GM10248 (cell line): ENCODE measurements at regions not wholly inside any gene's neighbourhood (a gene's known extent, or its start where the extent isn't known, plus 50 kb on each side); places are given as distances from the start of the nearest gene placed in this dataset.
"Not testable (repeated sequence)": the region's sequence is repeated elsewhere in the genome, so short reads cannot be mapped to it uniquely, and the experiment has no call there.

Experiments
- CTCF ChIA-PET: fragments of 300-600 bp; sonication (Branson Sonifier 250); formaldehyde crosslinking; extraction: SDS; loops from one replicate; lab custom pipeline; 2021; ENCODE audit warnings: antibody characterized with exemption; lab: Yijun Ruan, JAX
- POLR2A ChIA-PET: fragments of 350-650 bp; sonication (Branson Sonifier 250); formaldehyde crosslinking; extraction: SDS; loops from one replicate; lab custom pipeline; 2020; ENCODE audit warnings: antibody characterized with exemption; lab: Yijun Ruan, JAX
- DNase-seq: peaks from one replicate; pipeline ENCODE4 v3.0.0; 2012; ENCODE audit errors: extremely low spot score
- TF ChIP-seq, protein P1 (sequence below): IDR thresholded peaks from 2 replicates; pipeline ENCODE4 v1.5.1; 2012; ENCODE audit warnings: mild to moderate bottlenecking, low read depth; ENCODE audit errors: extremely low read depth, missing control alignments, control extremely low read depth

DNA sequence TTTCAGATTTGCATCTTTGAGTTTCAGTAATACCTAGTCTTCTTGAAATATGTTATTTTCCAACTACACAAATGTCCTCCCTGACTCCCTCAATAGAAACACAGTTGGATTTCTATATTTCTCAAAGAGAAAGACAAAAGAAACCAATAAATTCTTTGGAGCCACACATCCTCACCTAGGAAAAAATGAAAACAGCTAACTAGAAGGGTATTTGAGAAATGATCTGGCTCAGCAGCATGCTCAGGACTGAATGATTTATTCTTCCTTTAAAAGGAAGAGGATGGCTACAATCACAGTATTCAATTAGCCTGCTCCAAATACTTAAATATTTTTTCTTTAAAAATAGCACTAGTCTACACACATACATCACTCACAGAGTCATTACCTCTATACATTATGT lies 196.4 kb upstream of the TENT5A start:
- ChIA-PET POLR2A (no interaction called here), CTCF (interaction anchor here (0.7 to 2.3 kb wide), 5 partner anchors 10 to 92 kb away, joined by 3 to 6 read pairs (median 3); no protein-coding TSS in a partner anchor)
- TF ChIP-seq, protein P1, sequence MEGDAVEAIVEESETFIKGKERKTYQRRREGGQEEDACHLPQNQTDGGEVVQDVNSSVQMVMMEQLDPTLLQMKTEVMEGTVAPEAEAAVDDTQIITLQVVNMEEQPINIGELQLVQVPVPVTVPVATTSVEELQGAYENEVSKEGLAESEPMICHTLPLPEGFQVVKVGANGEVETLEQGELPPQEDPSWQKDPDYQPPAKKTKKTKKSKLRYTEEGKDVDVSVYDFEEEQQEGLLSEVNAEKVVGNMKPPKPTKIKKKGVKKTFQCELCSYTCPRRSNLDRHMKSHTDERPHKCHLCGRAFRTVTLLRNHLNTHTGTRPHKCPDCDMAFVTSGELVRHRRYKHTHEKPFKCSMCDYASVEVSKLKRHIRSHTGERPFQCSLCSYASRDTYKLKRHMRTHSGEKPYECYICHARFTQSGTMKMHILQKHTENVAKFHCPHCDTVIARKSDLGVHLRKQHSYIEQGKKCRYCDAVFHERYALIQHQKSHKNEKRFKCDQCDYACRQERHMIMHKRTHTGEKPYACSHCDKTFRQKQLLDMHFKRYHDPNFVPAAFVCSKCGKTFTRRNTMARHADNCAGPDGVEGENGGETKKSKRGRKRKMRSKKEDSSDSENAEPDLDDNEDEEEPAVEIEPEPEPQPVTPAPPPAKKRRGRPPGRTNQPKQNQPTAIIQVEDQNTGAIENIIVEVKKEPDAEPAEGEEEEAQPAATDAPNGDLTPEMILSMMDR = no peak
- no peak for DNase-seq

DNA sequence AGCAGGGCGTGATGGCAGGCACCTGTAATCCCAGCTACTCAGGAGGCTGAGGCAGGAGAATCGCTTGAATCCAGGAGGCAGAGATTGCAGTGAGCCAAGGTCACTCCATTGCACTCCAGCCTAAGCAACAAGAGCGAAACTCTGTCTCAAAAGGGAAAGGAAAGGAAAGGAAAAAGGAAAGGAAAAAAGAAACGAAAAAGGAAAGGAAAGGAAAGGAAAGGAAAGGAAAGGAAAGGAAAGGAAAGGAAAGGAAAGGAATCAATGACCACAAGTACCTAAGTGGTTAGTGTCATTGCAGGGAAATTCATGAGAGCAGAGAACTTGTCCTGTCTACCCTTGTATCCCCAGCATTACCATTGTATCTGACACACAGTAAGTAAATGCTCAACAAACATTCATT lies 195.7 kb upstream of the TENT5A start:
- CTCF ChIA-PET, DNase-seq, POLR2A ChIA-PET: not testable (repeated sequence)

DNA sequence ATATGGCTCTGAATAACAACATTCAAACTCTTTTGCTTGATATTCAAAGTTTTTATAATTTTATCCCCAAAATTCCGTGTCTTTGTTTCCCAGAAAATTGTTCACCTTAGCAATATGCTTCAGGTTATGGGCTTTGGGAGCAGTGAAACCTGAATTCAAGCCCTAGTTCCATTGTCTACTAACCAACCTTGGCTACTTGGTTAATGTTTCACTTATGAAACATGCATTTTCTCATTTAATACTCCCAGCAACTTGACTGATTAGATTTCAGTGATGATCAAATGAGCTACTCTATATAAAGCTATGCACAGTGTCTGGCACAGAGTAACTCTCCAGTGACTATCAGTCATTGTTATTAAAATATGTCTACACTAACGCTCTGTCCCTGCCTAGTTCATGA lies 192.2 kb upstream of the TENT5A start:
- POLR2A ChIA-PET = no interaction called here
- CTCF ChIA-PET = interaction anchor here (1.2 kb wide), 1 partner anchor 22 kb away, joined by 4 read pairs; no protein-coding TSS in a partner anchor
- no peak for DNase-seq
- TF ChIP-seq, protein P1 = no peak

DNA sequence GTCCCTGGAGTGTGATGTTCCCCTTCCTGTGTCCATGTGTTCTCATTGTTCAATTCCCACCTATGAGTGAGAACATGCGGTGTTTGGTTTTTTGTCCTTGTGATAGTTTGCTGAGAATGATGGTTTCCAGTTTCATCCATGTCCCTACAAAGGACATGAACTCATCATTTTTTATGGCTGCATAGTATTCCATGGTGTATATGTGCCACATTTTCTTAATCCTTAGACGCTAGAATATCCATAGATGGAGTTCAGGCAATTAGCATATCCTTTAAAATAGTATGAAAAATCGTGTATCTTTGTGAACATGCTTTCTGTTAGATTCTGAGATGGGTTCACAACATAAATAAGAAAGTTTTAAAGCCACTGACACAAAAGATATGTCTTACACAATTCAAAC lies 190.4 kb upstream of the TENT5A start:
- DNase-seq, POLR2A ChIA-PET, CTCF ChIA-PET: not testable (repeated sequence)

DNA sequence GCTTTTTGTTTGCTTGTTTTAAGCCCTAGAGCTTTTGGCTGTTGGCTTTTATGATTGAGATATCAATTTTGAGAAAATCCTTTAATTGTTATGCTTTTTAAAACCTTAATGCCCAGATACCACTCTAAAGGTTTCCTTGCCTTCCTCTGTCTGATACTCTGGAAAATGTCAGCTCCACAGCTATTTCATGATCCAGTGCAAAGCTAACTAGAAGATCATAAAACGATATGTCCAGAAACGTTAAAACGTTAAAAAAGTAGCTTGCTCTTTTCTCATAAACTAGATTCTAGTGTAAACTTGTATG lies 189.5 kb upstream of the TENT5A start:
- DNase-seq = no peak
- ChIA-PET CTCF (interaction anchor here (1.2 kb wide), 1 partner anchor 8 kb away, joined by 3 read pairs; no protein-coding TSS in a partner anchor), POLR2A (no interaction called here)
- TF ChIP-seq, protein P1 = no peak

DNA sequence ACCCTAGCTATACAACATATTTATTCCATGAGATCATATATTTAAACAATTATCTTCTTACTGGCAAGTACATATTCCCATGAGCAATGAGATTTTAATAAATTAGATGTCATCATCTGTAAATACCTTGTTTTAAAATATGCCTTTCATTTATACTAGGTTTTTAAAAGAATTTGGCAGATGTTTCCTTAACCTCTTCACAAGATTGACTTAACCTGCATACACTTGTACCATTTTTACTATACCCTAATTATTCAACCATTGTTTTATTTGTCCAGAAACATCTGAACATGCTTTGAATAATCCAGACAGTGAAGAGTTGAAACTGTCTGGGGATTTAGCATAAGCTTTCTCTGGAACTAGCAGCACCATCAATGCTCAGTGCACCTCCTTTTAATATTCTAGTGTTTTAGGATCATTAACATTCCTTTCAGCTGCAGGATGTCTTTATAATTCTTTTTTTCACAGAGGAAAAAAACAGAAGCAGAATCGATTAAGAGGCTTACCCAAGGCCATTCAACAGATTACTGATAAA lies 188.0 kb upstream of the TENT5A start:
- no peak for DNase-seq
- CTCF ChIA-PET = interaction anchor here (1.1 to 1.6 kb wide), 2 partner anchors 10 to 19 kb away, joined by 3 read pairs; no protein-coding TSS in a partner anchor
- POLR2A ChIA-PET = no interaction called here

DNA sequence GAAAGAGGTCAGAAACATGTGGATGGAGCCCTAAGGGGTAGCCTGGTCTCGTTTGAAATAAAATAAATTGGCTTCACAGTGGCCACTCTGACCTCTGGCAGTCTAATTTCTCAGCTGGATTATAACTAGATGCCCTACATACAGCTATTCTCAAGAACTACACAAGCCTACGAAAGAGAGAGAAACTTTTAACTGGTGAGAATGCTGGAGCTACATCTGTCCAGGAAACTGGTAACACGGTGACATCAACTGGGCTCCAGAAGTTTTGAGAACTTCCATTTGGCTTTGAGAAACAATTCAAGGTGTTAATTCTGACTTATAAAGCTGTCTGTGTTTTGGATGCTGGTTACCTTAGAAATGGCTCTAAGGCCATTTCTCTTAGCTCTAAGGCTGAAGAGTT lies 187.3 kb upstream of the TENT5A start:
- TF ChIP-seq, protein P1 = no peak
- POLR2A ChIA-PET = no interaction called here
- CTCF ChIA-PET = interaction anchor here (1.1 to 1.9 kb wide), 3 partner anchors 10 to 18 kb away, joined by 3 to 6 read pairs (median 3); no protein-coding TSS in a partner anchor
- DNase-seq = no peak

More for the DNA sequence above, 188.0 kb upstream of the TENT5A start:
- TF ChIP-seq, protein P1 = no peak
